Calu3 (cell line): ENCODE measurements at regions not wholly inside any gene's neighbourhood (a gene's known extent, or its start where the extent isn't known, plus 50 kb on each side); places are given as distances from the start of the nearest gene placed in this dataset.

Experiments
- BruUV-seq: library from RNA; stranded (reverse); fragments of 400-500 nt; replicated peaks from 2 replicates; lab custom pipeline; 2021; lab: Mats Ljungman, UMichigan
- CTCF ChIA-PET: fragments of 300-600 bp; sonication (Branson Sonifier 250); formaldehyde crosslinking; loops from one replicate; lab custom pipeline; 2022; ENCODE audit warnings: antibody characterized with exemption; lab: Charles Lee
- DNase-seq: peaks from one replicate; pipeline ENCODE4 v3.0.0; 2022
- H3K27ac Mint-ChIP-seq: one replicate; pipeline ENCODE4 v1.8.0; 2022; ENCODE audit warnings: mixed read lengths; ENCODE audit not compliant: unreplicated experiment
- H3K27me3 Mint-ChIP-seq: one replicate; pipeline ENCODE4 v1.8.0; 2022; ENCODE audit warnings: mixed read lengths; ENCODE audit not compliant: unreplicated experiment
- H3K36me3 Mint-ChIP-seq: one replicate; pipeline ENCODE4 v1.8.0; 2022; ENCODE audit warnings: mild to moderate bottlenecking, moderate library complexity, mixed read lengths; ENCODE audit not compliant: insufficient read depth, unreplicated experiment
- H3K4me1 Mint-ChIP-seq: one replicate; pipeline ENCODE4 v1.8.0; 2022; ENCODE audit warnings: mild to moderate bottlenecking, low read depth, mixed read lengths; ENCODE audit not compliant: unreplicated experiment
- H3K4me3 Mint-ChIP-seq: one replicate; pipeline ENCODE4 v1.8.0; 2022; ENCODE audit warnings: mild to moderate bottlenecking, low read depth, moderate library complexity, mixed read lengths; ENCODE audit not compliant: unreplicated experiment
- H3K9me3 Mint-ChIP-seq: one replicate; pipeline ENCODE4 v1.8.0; 2022; ENCODE audit warnings: low read depth, mixed read lengths; ENCODE audit not compliant: unreplicated experiment
- CTCF ChIP-seq: fragments of 200-600 bp; IDR thresholded peaks from one replicate; pipeline ENCODE4 v1.8.0; 2022; ENCODE audit warnings: antibody characterized with exemption; ENCODE audit not compliant: unreplicated experiment
- intact Hi-C: fragments of 100-400 bp; cut with micrococcal nuclease; formaldehyde crosslinking; loops from one replicate; pipeline ENCODE4 v1.10.0; 2022; ENCODE audit not compliant: unreplicated experiment

GRCh38 chr3:98969295-98969694 is 67.8 kb upstream of the DCBLD2 start:
- no peak for DNase-seq
- no peaks in the 10 kb centered on the region for H3K27me3 Mint-ChIP-seq
- H3K27ac Mint-ChIP-seq, result no peak overlapping the region
- peaks cover 18% of the 10 kb centered on the region for H3K36me3 Mint-ChIP-seq
- CTCF ChIA-PET, result no interaction called here
- H3K4me1 Mint-ChIP-seq, result peaks cover 57% of the 10 kb centered on the region
- intact Hi-C loops, result no loop called here
- no peak for TF ChIP-seq CTCF
- no TSS peak for BruUV-seq
- no peaks in the 10 kb centered on the region for H3K9me3 Mint-ChIP-seq
- H3K4me3 Mint-ChIP-seq, result no peak overlapping the region

- no peak for TF ChIP-seq CTCF
- H3K4me1 Mint-ChIP-seq, result peaks cover 57% of the 10 kb centered on the region
- peaks cover 18% of the 10 kb centered on the region for H3K36me3 Mint-ChIP-seq
- H3K27ac Mint-ChIP-seq, result no peak overlapping the region
- no peak for DNase-seq
- no peaks in the 10 kb centered on the region for H3K27me3 Mint-ChIP-seq
- H3K9me3 Mint-ChIP-seq, result no peaks in the 10 kb centered on the region
- intact Hi-C loops, result no loop called here
- CTCF ChIA-PET, result no interaction called here
- BruUV-seq, result no TSS peak
- H3K4me3 Mint-ChIP-seq, result no peak overlapping the region
Measured at GRCh38 chr3:98968824-98969223, 67.3 kb upstream of the DCBLD2 start.

- H3K27ac Mint-ChIP-seq, result no peak overlapping the region
- no peaks in the 10 kb centered on the region for H3K9me3 Mint-ChIP-seq
- H3K4me3 Mint-ChIP-seq, result no peak overlapping the region
- CTCF ChIA-PET, result no interaction called here
- H3K36me3 Mint-ChIP-seq, result peaks cover 18% of the 10 kb centered on the region
- DNase-seq, result no peak
- H3K4me1 Mint-ChIP-seq, result peaks cover 57% of the 10 kb centered on the region
- TF ChIP-seq CTCF, result no peak
- no TSS peak for BruUV-seq
- no peaks in the 10 kb centered on the region for H3K27me3 Mint-ChIP-seq
- intact Hi-C loops, result no loop called here
Measured at GRCh38 chr3:98968347-98968746, 66.9 kb upstream of the DCBLD2 start.

GRCh38 chr3:98967758-98968157 is 66.3 kb upstream of the DCBLD2 start:
- CTCF ChIA-PET, result no interaction called here
- no peak for DNase-seq
- peaks cover 53% of the 10 kb centered on the region for H3K4me1 Mint-ChIP-seq
- BruUV-seq, result no TSS peak
- no peaks in the 10 kb centered on the region for H3K27me3 Mint-ChIP-seq
- intact Hi-C loops, result no loop called here
- TF ChIP-seq CTCF, result no peak
- no peak overlapping the region for H3K27ac Mint-ChIP-seq
- no peak overlapping the region for H3K4me3 Mint-ChIP-seq
- peaks cover 16% of the 10 kb centered on the region for H3K36me3 Mint-ChIP-seq
- H3K9me3 Mint-ChIP-seq, result no peaks in the 10 kb centered on the region
